GM21825 (cell line): ENCODE measurements at regions not wholly inside any gene's neighbourhood (a gene's known extent, or its start where the extent isn't known, plus 50 kb on each side); places are given as distances from the start of the nearest gene placed in this dataset.

Experiments
- ATAC-seq: cut with Tn5 transposase; IDR thresholded peaks from one replicate; pipeline ENCODE4 v1.9.1; 2021; ENCODE audit warnings: mild to moderate bottlenecking, moderate library complexity; ENCODE audit not compliant: unreplicated experiment

DNA sequence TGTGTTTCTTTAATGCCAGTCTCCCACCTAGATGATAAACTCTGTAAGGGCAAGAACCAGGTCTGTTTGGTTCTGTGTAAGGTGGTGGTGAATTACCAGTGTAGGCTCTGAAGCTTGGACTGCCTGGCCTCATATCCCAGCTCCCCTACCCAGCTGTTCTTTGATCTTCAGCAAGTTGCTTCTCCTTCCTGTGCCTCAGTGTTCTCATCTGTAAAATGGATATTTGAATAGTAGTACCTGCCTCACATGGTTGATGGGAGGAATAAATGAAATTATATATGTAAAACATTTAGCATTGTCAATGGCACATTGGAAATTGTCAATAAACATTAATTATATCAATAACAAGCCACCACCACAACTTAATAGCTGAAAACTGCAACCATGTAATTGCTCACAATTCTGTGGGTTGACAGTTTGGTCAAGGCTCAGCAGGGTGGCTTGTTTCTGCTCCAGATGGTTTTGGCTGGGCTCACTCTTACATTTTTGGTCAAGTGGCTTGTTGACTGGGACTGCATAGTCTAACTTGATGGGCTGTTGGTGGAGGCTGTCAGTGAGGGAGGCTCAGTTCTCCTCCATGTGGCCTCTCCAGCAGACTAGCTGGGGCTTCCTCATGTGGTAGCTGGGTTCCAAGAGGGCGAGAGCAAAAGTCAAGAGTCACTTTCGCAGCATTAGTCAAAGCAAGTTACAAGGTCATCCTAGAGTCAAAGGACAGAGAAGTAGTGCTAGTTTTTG, 84.5 kb upstream of the DUSP5 start:
- ATAC-seq = no peak

GRCh38 chr10:110413903-110414547, 83.7 kb upstream of the DUSP5 start:
- ATAC-seq = peak; percentile 5

- ATAC-seq = peak; percentile 89
Measured at GRCh38 chr10:110414548-110415309, 83.0 kb upstream of the DUSP5 start.

- no peak for ATAC-seq
Measured at GRCh38 chr10:110415809-110416208, 81.9 kb upstream of the DUSP5 start.

GRCh38 chr10:110416776-110417711, 80.7 kb upstream of the DUSP5 start:
- no peak for ATAC-seq

- no peak for ATAC-seq
Measured at GRCh38 chr10:110418218-110418617, 79.5 kb upstream of the DUSP5 start.

GRCh38 chr10:110419265-110419664, 78.4 kb upstream of the DUSP5 start:
- ATAC-seq = no peak

DNA sequence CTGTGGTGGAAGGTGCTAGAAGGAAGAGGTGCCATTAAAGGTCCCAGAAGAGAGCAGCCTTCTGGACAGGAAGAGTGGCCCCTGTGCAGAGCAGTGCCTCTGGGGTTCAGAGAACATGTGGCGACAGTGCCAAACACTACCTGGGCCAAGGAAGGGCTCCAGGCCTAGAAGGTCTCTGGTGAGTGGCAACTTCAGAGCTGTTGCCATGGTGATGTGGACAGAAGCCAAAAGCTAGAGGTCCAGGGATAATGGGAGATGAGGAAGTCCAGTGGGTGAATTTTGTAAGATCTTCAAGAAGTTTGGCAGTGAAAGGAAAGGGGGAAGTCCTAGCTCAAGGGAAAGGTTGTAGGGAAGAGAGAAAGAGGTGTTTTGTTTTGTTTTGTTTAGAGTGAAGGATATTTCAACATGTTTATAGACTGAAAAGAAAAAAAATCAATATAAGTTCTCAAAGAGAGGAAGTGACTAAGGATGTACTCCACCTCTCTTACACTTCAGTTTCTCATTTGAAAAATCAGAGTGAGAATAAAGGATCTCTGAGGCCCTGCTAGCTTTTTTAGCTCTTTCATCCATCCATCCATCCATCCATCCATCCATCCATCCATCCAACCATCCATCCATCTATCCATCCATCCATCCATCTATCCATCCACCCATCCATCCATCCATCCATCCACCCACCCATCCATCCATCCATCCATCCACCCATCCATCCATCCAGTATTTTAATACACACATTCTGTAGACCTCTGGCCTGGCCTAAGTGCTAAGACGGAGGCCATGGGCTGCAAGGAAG, 77.1 kb upstream of the DUSP5 start:
- ATAC-seq = no peak

DNA sequence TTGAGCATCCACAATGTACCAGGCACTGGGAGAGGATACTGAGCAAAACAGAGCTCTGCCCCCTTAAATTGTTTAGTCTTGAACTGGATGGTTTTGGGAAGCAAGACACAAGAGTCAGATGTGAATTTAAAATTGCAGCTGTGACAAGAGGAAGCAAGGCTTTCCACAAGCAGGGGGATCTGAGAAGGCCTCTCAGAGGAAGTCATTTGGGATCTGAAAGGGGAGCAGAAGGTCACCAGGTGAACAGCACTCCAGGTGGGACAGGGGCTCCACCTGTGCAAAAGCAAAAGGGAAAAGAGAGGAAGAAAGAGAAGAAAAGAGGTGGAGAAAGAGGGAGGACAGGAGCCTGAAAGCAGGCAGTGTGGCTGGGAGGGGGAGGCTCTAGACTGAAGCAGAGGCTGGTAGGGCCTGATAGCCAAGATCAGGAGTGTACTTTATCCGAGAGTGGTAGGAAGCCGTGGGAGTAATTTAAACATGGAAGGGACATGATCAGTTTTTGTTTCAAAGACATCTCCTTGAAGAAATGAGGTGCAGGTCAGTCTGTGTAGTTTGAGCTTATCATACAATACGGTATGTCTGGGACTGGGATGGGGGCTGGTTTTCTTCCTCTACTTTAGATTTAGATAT, 76.1 kb upstream of the DUSP5 start:
- no peak for ATAC-seq

DNA sequence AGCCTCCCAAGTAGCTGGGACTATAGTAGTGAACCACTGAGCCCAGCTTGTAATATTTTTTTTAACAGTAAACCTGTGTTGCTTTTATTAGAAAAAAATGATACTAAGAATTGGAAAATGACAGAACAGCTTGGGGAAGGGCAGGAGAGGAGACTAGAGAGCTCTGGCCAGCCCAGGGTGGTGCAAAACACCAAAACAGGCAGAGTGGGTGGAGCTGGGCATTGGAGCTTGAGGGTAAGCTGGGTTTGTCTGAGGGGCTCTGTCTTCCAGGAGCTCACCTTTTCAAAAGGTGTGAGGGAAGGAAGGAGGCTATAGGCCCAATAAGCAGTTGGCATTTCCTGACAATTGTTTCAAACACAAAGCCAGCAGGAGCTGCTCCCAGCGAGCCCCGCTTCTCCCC, 75.2 kb upstream of the DUSP5 start:
- no peak for ATAC-seq

- ATAC-seq = no peak
Measured at GRCh38 chr10:110423650-110424049, 74.1 kb upstream of the DUSP5 start.

GRCh38 chr10:110425684-110426293, 71.9 kb upstream of the DUSP5 start:
- peak; percentile 68 for ATAC-seq

GRCh38 chr10:110426294-110427181, 71.2 kb upstream of the DUSP5 start:
- ATAC-seq = no peak

DNA sequence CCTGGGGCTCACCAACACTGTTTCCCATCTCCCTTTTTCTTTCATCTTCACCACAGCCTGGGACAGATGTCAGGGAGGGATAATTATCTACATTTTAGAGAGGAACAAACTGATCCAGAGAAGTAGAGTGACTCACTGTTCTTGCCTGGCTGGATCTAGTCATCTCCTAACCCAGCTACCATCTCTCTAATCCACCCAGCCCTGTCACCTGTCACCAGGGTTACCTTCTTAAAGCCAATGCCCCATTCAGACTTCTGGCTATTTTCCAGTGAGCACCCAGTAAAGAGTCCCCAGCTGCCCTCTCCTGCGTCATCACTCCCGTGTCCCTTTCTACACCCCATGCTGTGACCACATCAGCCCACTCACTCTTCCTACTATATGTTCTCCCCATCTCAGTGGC, 68.4 kb upstream of the DUSP5 start:
- no peak for ATAC-seq

- no peak for ATAC-seq
Measured at GRCh38 chr10:110430340-110431273, 67.1 kb upstream of the DUSP5 start.

DNA sequence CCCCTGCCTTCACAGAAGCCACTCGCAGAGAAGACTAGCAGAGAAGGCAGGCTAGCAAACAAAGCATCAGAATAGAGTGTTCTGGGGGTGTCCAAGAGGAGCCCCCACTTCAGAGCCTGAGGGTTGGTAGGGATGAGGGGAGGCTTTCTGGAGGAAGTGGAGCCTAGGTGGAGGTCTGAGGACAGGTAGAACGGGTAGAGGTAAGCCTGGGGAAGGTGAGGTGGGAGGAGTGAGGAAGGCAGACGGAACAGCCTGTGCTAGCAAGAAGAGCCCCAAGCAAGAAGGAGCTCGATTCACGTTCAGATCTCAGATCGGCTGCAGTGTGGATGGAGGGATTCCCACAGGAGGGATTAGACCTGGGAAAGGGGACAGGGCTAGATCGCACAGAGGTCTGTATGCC, 66.0 kb upstream of the DUSP5 start:
- ATAC-seq = no peak

- ATAC-seq = no peak
Measured at GRCh38 chr10:110432084-110432483, 65.6 kb upstream of the DUSP5 start.
